A549 (cell line): ENCODE measurements at regions not wholly inside any gene's neighbourhood (a gene's known extent, or its start where the extent isn't known, plus 50 kb on each side); places are given as distances from the start of the nearest gene placed in this dataset.
"Not testable (repeated sequence)": the region's sequence is repeated elsewhere in the genome, so short reads cannot be mapped to it uniquely, and the experiment has no call there.

Experiments used
- CEBPB ChIP-seq, 2 experiments: fragments of >200 bp in 1 of 2; sonication (Bioruptor Twin) in 1 of 2; formaldehyde crosslinking in 1 of 2; IDR thresholded peaks; 2 replicates each; pipeline ENCODE4 v1.6.1; 2012 to 2016
- CTCF ChIP-seq: fragments of >200 bp; sonication (Bioruptor Twin); formaldehyde crosslinking; IDR thresholded peaks from 3 replicates; pipeline ENCODE4 v1.5.1; 2016
- ELK1 ChIP-seq: fragments of 150-350 bp; IDR thresholded peaks from 2 replicates; pipeline ENCODE4 v1.6.1; 2014; ENCODE audit warnings: low read depth, mild to moderate bottlenecking, low read length
- EP300 ChIP-seq, 2 experiments: fragments of >200 bp; sonication (Bioruptor Twin); formaldehyde crosslinking; IDR thresholded peaks; 2 replicates in 1 of 2; 3 replicates in 1 of 2; pipeline ENCODE4 v1.6.1; 2016 to 2017
- HDAC2 ChIP-seq: fragments of 200-600 bp; sonication (generic); IDR thresholded peaks from 2 replicates; pipeline ENCODE4 v1.6.1; 2016
- HMGXB4 ChIP-seq: fragments of 250-450 bp; sonication (Bioruptor Pico); IDR thresholded peaks from 2 replicates; pipeline ENCODE4 v1.5.0; 2021; ENCODE audit warnings: mild to moderate bottlenecking, moderate library complexity, borderline replicate concordance
- HOXA7 ChIP-seq: fragments of 250-450 bp; sonication (Bioruptor Pico); IDR thresholded peaks from 2 replicates; pipeline ENCODE4 v1.5.0; 2020; ENCODE audit warnings: mild to moderate bottlenecking, moderate library complexity
- MAFK ChIP-seq: fragments of 450-650 bp; IDR thresholded peaks from 2 replicates; pipeline ENCODE4 v1.6.1; 2014; ENCODE audit not compliant: partially characterized antibody
- NPAS2 ChIP-seq: fragments of 250-450 bp; sonication (Bioruptor Pico); IDR thresholded peaks from 2 replicates; pipeline ENCODE4 v1.8.0; 2022; ENCODE audit warnings: mild to moderate bottlenecking, moderate library complexity, borderline replicate concordance
- POLR2A ChIP-seq: IDR thresholded peaks from 2 replicates; pipeline ENCODE4 v1.6.1; 2012; ENCODE audit warnings: mild to moderate bottlenecking, low read length
- RAD21 ChIP-seq, 2 experiments: fragments of >200 bp in 1 of 2; sonication (Bioruptor Twin) in 1 of 2; formaldehyde crosslinking in 1 of 2; IDR thresholded peaks in 1 of 2; conservative IDR thresholded peaks in 1 of 2; 2 replicates in 1 of 2; 3 replicates in 1 of 2; pipeline ENCODE4 v1.6.1; 2012 to 2018; ENCODE audit warnings: inconsistent platforms in 1 of 2
- USF2 ChIP-seq: fragments of 450-650 bp; IDR thresholded peaks from 2 replicates; pipeline ENCODE4 v1.6.1; 2014; ENCODE audit warnings: antibody characterized with exemption
- ZFP36 ChIP-seq: fragments of 450-650 bp; IDR thresholded peaks from 2 replicates; pipeline ENCODE4 v1.6.1; 2014; ENCODE audit warnings: borderline replicate concordance; ENCODE audit not compliant: partially characterized antibody

- not testable (repeated sequence) for TF ChIP-seq RAD21 (conservative IDR thresholded peaks at IDR 0.05 in 1 of 2, IDR thresholded peaks at IDR 0.05 in 1 of 2); USF2; HOXA7 (CRISPR knock-in tag); CTCF; POLR2A; MAFK; NPAS2; CEBPB (IDR thresholded peaks at IDR 0.05); HMGXB4 (CRISPR knock-in tag); ELK1; EP300 (IDR thresholded peaks at IDR 0.05); ZFP36; HDAC2
Observed at GRCh38 chr1:119267288-119267687, 101.3 kb upstream of the HAO2 start.
